Effector memory CD4-positive, alpha-beta T cell (primary cell): ENCODE measurements at regions not wholly inside any gene's neighbourhood (a gene's known extent, or its start where the extent isn't known, plus 50 kb on each side); places are given as distances from the start of the nearest gene placed in this dataset.

ENCODE experiments used
- DNase-seq, 3 donors: peaks; one replicate each; pipeline ENCODE4 v3.0.0-alpha.2; 2020
- H3K27ac ChIP-seq: 2 replicates; pipeline ENCODE4 v1.7.0; 2013; ENCODE audit warnings: mild to moderate bottlenecking, low read length, moderate library complexity; ENCODE audit not compliant: insufficient read depth, poor library complexity, severe bottlenecking
- H3K27me3 ChIP-seq: replicated peaks from 2 replicates; pipeline ENCODE4 v1.7.0; 2013; ENCODE audit warnings: mild to moderate bottlenecking, low read length; ENCODE audit not compliant: insufficient read depth, control insufficient read depth, poor library complexity, severe bottlenecking
- H3K36me3 ChIP-seq: 2 replicates; pipeline ENCODE4 v1.7.0; 2013; ENCODE audit warnings: mild to moderate bottlenecking, low read length, moderate library complexity; ENCODE audit not compliant: control insufficient read depth, insufficient read depth
- H3K4me1 ChIP-seq: 2 replicates; pipeline ENCODE4 v1.7.0; 2013; ENCODE audit warnings: low read length, mild to moderate bottlenecking; ENCODE audit not compliant: control insufficient read depth, insufficient read depth, poor library complexity, severe bottlenecking
- H3K4me3 ChIP-seq: 2 replicates; pipeline ENCODE4 v1.7.0; 2013; ENCODE audit warnings: low read length, low read depth, mild to moderate bottlenecking; ENCODE audit not compliant: insufficient read depth, poor library complexity, severe bottlenecking
- H3K9me3 ChIP-seq: 2 replicates; pipeline ENCODE4 v1.7.0; 2013; ENCODE audit warnings: mild to moderate bottlenecking, low read length, moderate library complexity; ENCODE audit not compliant: control insufficient read depth

- DNase-seq: no peak
- H3K4me1 ChIP-seq: no peaks in the 10 kb centered on the region
- no peak overlapping the region for H3K27ac ChIP-seq
- H3K4me3 ChIP-seq: no peak overlapping the region
- H3K36me3 ChIP-seq: no peaks in the 10 kb centered on the region
- no peaks in the 10 kb centered on the region for H3K27me3 ChIP-seq
- no peaks in the 10 kb centered on the region for H3K9me3 ChIP-seq
Observed at GRCh38 chr16:85359147-85359822, 247.0 kb upstream of the CIBAR2 start.

GRCh38 chr16:85360323-85361277, 248.3 kb upstream of the CIBAR2 start:
- no peaks in the 10 kb centered on the region for H3K36me3 ChIP-seq
- no peak for DNase-seq
- H3K27me3 ChIP-seq: no peaks in the 10 kb centered on the region

GRCh38 chr16:85361441-85362118, 249.3 kb upstream of the CIBAR2 start:
- H3K9me3 ChIP-seq: no peaks in the 10 kb centered on the region
- no peak overlapping the region for H3K4me3 ChIP-seq
- no peaks in the 10 kb centered on the region for H3K36me3 ChIP-seq
- H3K27me3 ChIP-seq: no peaks in the 10 kb centered on the region
- no peak for DNase-seq
- no peaks in the 10 kb centered on the region for H3K4me1 ChIP-seq
- no peak overlapping the region for H3K27ac ChIP-seq

More at GRCh38 chr16:85360323-85361277, 248.3 kb upstream of the CIBAR2 start:
- Histone ChIP-seq H3K9me3 (no peaks in the 10 kb centered on the region), H3K4me1 (no peaks in the 10 kb centered on the region), H3K27ac (no peak overlapping the region), H3K4me3 (no peak overlapping the region)

GRCh38 chr16:85362443-85362842, 250.2 kb upstream of the CIBAR2 start:
- Histone ChIP-seq H3K4me1 (no peaks in the 10 kb centered on the region), H3K9me3 (no peaks in the 10 kb centered on the region)

GRCh38 chr16:85363427-85363826, 249.7 kb upstream of the GSE1 start:
- H3K36me3 ChIP-seq: no peaks in the 10 kb centered on the region
- H3K4me3 ChIP-seq: no peak overlapping the region
- no peaks in the 10 kb centered on the region for H3K4me1 ChIP-seq
- no peak for DNase-seq
- H3K27me3 ChIP-seq: no peaks in the 10 kb centered on the region
- H3K9me3 ChIP-seq: no peaks in the 10 kb centered on the region
- no peak overlapping the region for H3K27ac ChIP-seq

More at GRCh38 chr16:85362443-85362842, 250.2 kb upstream of the CIBAR2 start:
- H3K27me3 ChIP-seq: no peaks in the 10 kb centered on the region
- H3K4me3 ChIP-seq: no peak overlapping the region
- H3K27ac ChIP-seq: no peak overlapping the region
- H3K36me3 ChIP-seq: no peaks in the 10 kb centered on the region
- no peak for DNase-seq

GRCh38 chr16:85363881-85364280, 249.2 kb upstream of the GSE1 start:
- H3K4me3 ChIP-seq: no peak overlapping the region
- H3K27ac ChIP-seq: no peak overlapping the region
- no peaks in the 10 kb centered on the region for H3K36me3 ChIP-seq
- no peak for DNase-seq
- no peaks in the 10 kb centered on the region for H3K27me3 ChIP-seq
- H3K4me1 ChIP-seq: no peaks in the 10 kb centered on the region
- H3K9me3 ChIP-seq: no peaks in the 10 kb centered on the region

- no peak overlapping the region for H3K4me3 ChIP-seq
- no peak for DNase-seq
- no peaks in the 10 kb centered on the region for H3K4me1 ChIP-seq
- H3K27me3 ChIP-seq: no peaks in the 10 kb centered on the region
- H3K36me3 ChIP-seq: no peaks in the 10 kb centered on the region
- H3K27ac ChIP-seq: no peak overlapping the region
- H3K9me3 ChIP-seq: no peaks in the 10 kb centered on the region
Observed at GRCh38 chr16:85364323-85365040, 248.6 kb upstream of the GSE1 start.

- Histone ChIP-seq H3K4me1 (no peaks in the 10 kb centered on the region), H3K27ac (no peak overlapping the region), H3K27me3 (no peaks in the 10 kb centered on the region)
Observed at GRCh38 chr16:85365120-85365519, 248.0 kb upstream of the GSE1 start.

GRCh38 chr16:85366031-85366763, 246.9 kb upstream of the GSE1 start:
- H3K9me3 ChIP-seq: no peaks in the 10 kb centered on the region
- no peaks in the 10 kb centered on the region for H3K27me3 ChIP-seq
- no peaks in the 10 kb centered on the region for H3K4me1 ChIP-seq
- DNase-seq: no peak
- no peak overlapping the region for H3K4me3 ChIP-seq
- H3K27ac ChIP-seq: no peak overlapping the region
- no peaks in the 10 kb centered on the region for H3K36me3 ChIP-seq

More at GRCh38 chr16:85365120-85365519, 248.0 kb upstream of the GSE1 start:
- H3K4me3 ChIP-seq: no peak overlapping the region
- DNase-seq: no peak
- no peaks in the 10 kb centered on the region for H3K9me3 ChIP-seq
- H3K36me3 ChIP-seq: no peaks in the 10 kb centered on the region
